HEK293T (cell line): ENCODE measurements at regions not wholly inside any gene's neighbourhood (a gene's known extent, or its start where the extent isn't known, plus 50 kb on each side); places are given as distances from the start of the nearest gene placed in this dataset.

Experiments
- CTCF ChIA-PET: fragments of 350-600 bp; formaldehyde crosslinking; extraction: SDS; loops from one replicate; lab custom pipeline; 2021; ENCODE audit warnings: antibody characterized with exemption, inconsistent platforms; lab: Yijun Ruan, JAX
- POLR2A ChIA-PET: fragments of 350-600 bp; formaldehyde crosslinking; extraction: SDS; loops from one replicate; lab custom pipeline; 2020; ENCODE audit warnings: antibody characterized with exemption, inconsistent platforms; lab: Yijun Ruan, JAX
- DNase-seq: peaks from one replicate; pipeline ENCODE4 v3.0.0; 2012; ENCODE audit warnings: mixed read lengths; ENCODE audit errors: extremely low spot score
- ARNT ChIP-seq: fragments of 450-650 bp; IDR thresholded peaks from 2 replicates; pipeline ENCODE4 v1.6.1; 2017; ENCODE audit warnings: mild to moderate bottlenecking
- BHLHE40 ChIP-seq: fragments of 450-650 bp; IDR thresholded peaks from 2 replicates; pipeline ENCODE4 v1.6.1; 2016; ENCODE audit warnings: mild to moderate bottlenecking, moderate library complexity, borderline replicate concordance
- CTBP1 ChIP-seq: fragments of 450-650 bp; IDR thresholded peaks from 2 replicates; pipeline ENCODE4 v1.6.1; 2016; ENCODE audit warnings: borderline replicate concordance
- ELF4 ChIP-seq: fragments of 450-650 bp; IDR thresholded peaks from 2 replicates; pipeline ENCODE4 v1.6.1; 2017; ENCODE audit warnings: antibody characterized with exemption
- FOXA1 ChIP-seq: fragments of 450-650 bp; IDR thresholded peaks from 2 replicates; pipeline ENCODE4 v1.6.1; 2016; ENCODE audit warnings: mild to moderate bottlenecking
- FOXK2 ChIP-seq: fragments of 450-650 bp; IDR thresholded peaks from 2 replicates; pipeline ENCODE4 v1.6.1; 2016; ENCODE audit warnings: mild to moderate bottlenecking
- FOXM1 ChIP-seq: fragments of 450-650 bp; IDR thresholded peaks from 2 replicates; pipeline ENCODE4 v1.6.1; 2017; ENCODE audit warnings: mild to moderate bottlenecking, borderline replicate concordance
- HDGF ChIP-seq: fragments of 450-650 bp; IDR thresholded peaks from 2 replicates; pipeline ENCODE4 v1.6.1; 2017; ENCODE audit warnings: antibody characterized with exemption, borderline replicate concordance
- L3MBTL2 ChIP-seq: fragments of 450-650 bp; conservative IDR thresholded peaks from 2 replicates; pipeline ENCODE4 v1.6.1; 2016; ENCODE audit warnings: mild to moderate bottlenecking
- LEF1 ChIP-seq: fragments of 450-650 bp; IDR thresholded peaks from 2 replicates; pipeline ENCODE4 v1.6.1; 2017; ENCODE audit warnings: mild to moderate bottlenecking, borderline replicate concordance
- NFRKB ChIP-seq: fragments of 450-650 bp; IDR thresholded peaks from 2 replicates; pipeline ENCODE4 v1.6.1; 2016; ENCODE audit warnings: mild to moderate bottlenecking, moderate library complexity
- PKNOX1 ChIP-seq: fragments of 450-650 bp; IDR thresholded peaks from 2 replicates; pipeline ENCODE4 v1.6.1; 2016
- SP1 ChIP-seq: fragments of 450-650 bp; IDR thresholded peaks from 2 replicates; pipeline ENCODE4 v1.6.1; 2017
- SUZ12 ChIP-seq: fragments of 450-650 bp; IDR thresholded peaks from 2 replicates; pipeline ENCODE4 v1.6.1; 2016; ENCODE audit warnings: mild to moderate bottlenecking
- TARDBP ChIP-seq: fragments of 450-650 bp; IDR thresholded peaks from 2 replicates; pipeline ENCODE4 v1.6.1; 2016
- ZNF384 ChIP-seq: fragments of 450-650 bp; IDR thresholded peaks from 2 replicates; pipeline ENCODE4 v1.6.1; 2016

- CTCF ChIA-PET = no interaction called here
Measured at GRCh38 chr9:120014796-120015195, 565.2 kb downstream of the CDK5RAP2 start.

GRCh38 chr9:120009856-120010255 is 570.1 kb downstream of the CDK5RAP2 start:
- no peak for DNase-seq
- ChIA-PET POLR2A (no interaction called here), CTCF (no interaction called here)
- TF ChIP-seq CTBP1 (no peak), FOXA1 (no peak), ARNT (no peak), L3MBTL2 (no peak), FOXK2 (no peak), BHLHE40 (no peak), PKNOX1 (no peak)

More at GRCh38 chr9:120014796-120015195, 565.2 kb downstream of the CDK5RAP2 start:
- TF ChIP-seq NFRKB = no peak
- DNase-seq = no peak
- POLR2A ChIA-PET = no interaction called here

GRCh38 chr9:120001536-120001935 is 578.4 kb downstream of the CDK5RAP2 start:
- ChIA-PET POLR2A (no interaction called here), CTCF (no interaction called here)
- no peak for TF ChIP-seq FOXK2
- TF ChIP-seq NFRKB = no peak
- TF ChIP-seq PKNOX1 = no peak
- no peak for TF ChIP-seq TARDBP
- TF ChIP-seq SP1 = no peak
- TF ChIP-seq FOXM1 = no peak
- no peak for TF ChIP-seq ZNF384
- no peak for TF ChIP-seq HDGF
- DNase-seq = no peak

- ChIA-PET CTCF (no interaction called here), POLR2A (no interaction called here)
- TF ChIP-seq ELF4 = no peak
- TF ChIP-seq CTBP1 = no peak
- TF ChIP-seq FOXK2 = no peak
- TF ChIP-seq FOXM1 = no peak
- no peak for TF ChIP-seq BHLHE40
- TF ChIP-seq NFRKB = no peak
- TF ChIP-seq SP1 = no peak
- TF ChIP-seq SUZ12 = no peak
- TF ChIP-seq TARDBP = no peak
- no peak for TF ChIP-seq L3MBTL2
- no peak for TF ChIP-seq LEF1
- no peak for TF ChIP-seq ZNF384
- DNase-seq = no peak
Measured at GRCh38 chr9:119998614-119999013, 581.4 kb downstream of the CDK5RAP2 start.

- no peak for DNase-seq
- ChIA-PET POLR2A (no interaction called here), CTCF (no interaction called here)
- TF ChIP-seq NFRKB = no peak
- TF ChIP-seq ARNT = no peak
- TF ChIP-seq LEF1 = no peak
- no peak for TF ChIP-seq HDGF
- no peak for TF ChIP-seq TARDBP
- no peak for TF ChIP-seq PKNOX1
- TF ChIP-seq FOXA1 = no peak
- TF ChIP-seq BHLHE40 = no peak
- TF ChIP-seq SP1 = no peak
- no peak for TF ChIP-seq ZNF384
- no peak for TF ChIP-seq FOXK2
- TF ChIP-seq SUZ12 = no peak
- TF ChIP-seq L3MBTL2 = no peak
- no peak for TF ChIP-seq FOXM1
- TF ChIP-seq ELF4 = no peak
- no peak for TF ChIP-seq CTBP1
Measured at GRCh38 chr9:119991797-119992196, 588.2 kb downstream of the CDK5RAP2 start.

- no peak for TF ChIP-seq CTBP1
- no peak for TF ChIP-seq SUZ12
- TF ChIP-seq LEF1 = no peak
- no peak for TF ChIP-seq ZNF384
- ChIA-PET POLR2A (no interaction called here), CTCF (no interaction called here)
- no peak for DNase-seq
Measured at GRCh38 chr9:119986713-119987112, 593.3 kb downstream of the CDK5RAP2 start.

- ChIA-PET POLR2A (no interaction called here), CTCF (no interaction called here)
- no peak for DNase-seq
- TF ChIP-seq L3MBTL2 (no peak), LEF1 (no peak), CTBP1 (no peak), ELF4 (no peak), HDGF (no peak), ARNT (no peak), NFRKB (no peak), FOXA1 (no peak)
Measured at GRCh38 chr9:119986205-119986604, 593.8 kb downstream of the CDK5RAP2 start.

GRCh38 chr9:119974026-119974425 is 604.8 kb upstream of the BRINP1 start:
- CTCF ChIA-PET = no interaction called here

More at GRCh38 chr9:119974026-119974425, 604.8 kb upstream of the BRINP1 start:
- TF ChIP-seq BHLHE40 = no peak
- no peak for TF ChIP-seq L3MBTL2
- no peak for TF ChIP-seq SUZ12
- no peak for TF ChIP-seq SP1
- TF ChIP-seq FOXK2 = no peak
- no peak for TF ChIP-seq FOXM1
- POLR2A ChIA-PET = no interaction called here
- DNase-seq = no peak
